HEK293T (cell line): ENCODE measurements at regions not wholly inside any gene's neighbourhood (a gene's known extent, or its start where the extent isn't known, plus 50 kb on each side); places are given as distances from the start of the nearest gene placed in this dataset.
A peak's percentile ranks its signal among the peaks of the same experiment; 100 is the strongest.

ENCODE experiments used
- CTCF ChIA-PET: fragments of 350-600 bp; formaldehyde crosslinking; extraction: SDS; loops from one replicate; lab custom pipeline; 2021; ENCODE audit warnings: antibody characterized with exemption, inconsistent platforms; lab: Yijun Ruan, JAX
- POLR2A ChIA-PET: fragments of 350-600 bp; formaldehyde crosslinking; extraction: SDS; loops from one replicate; lab custom pipeline; 2020; ENCODE audit warnings: antibody characterized with exemption, inconsistent platforms; lab: Yijun Ruan, JAX
- DNase-seq: peaks from one replicate; pipeline ENCODE4 v3.0.0; 2012; ENCODE audit warnings: mixed read lengths; ENCODE audit errors: extremely low spot score
- ARNT ChIP-seq: fragments of 450-650 bp; IDR thresholded peaks from 2 replicates; pipeline ENCODE4 v1.6.1; 2017; ENCODE audit warnings: mild to moderate bottlenecking
- BHLHE40 ChIP-seq: fragments of 450-650 bp; IDR thresholded peaks from 2 replicates; pipeline ENCODE4 v1.6.1; 2016; ENCODE audit warnings: mild to moderate bottlenecking, moderate library complexity, borderline replicate concordance
- CTBP1 ChIP-seq: fragments of 450-650 bp; IDR thresholded peaks from 2 replicates; pipeline ENCODE4 v1.6.1; 2016; ENCODE audit warnings: borderline replicate concordance
- ELF4 ChIP-seq: fragments of 450-650 bp; IDR thresholded peaks from 2 replicates; pipeline ENCODE4 v1.6.1; 2017; ENCODE audit warnings: antibody characterized with exemption
- FOXA1 ChIP-seq: fragments of 450-650 bp; IDR thresholded peaks from 2 replicates; pipeline ENCODE4 v1.6.1; 2016; ENCODE audit warnings: mild to moderate bottlenecking
- FOXK2 ChIP-seq: fragments of 450-650 bp; IDR thresholded peaks from 2 replicates; pipeline ENCODE4 v1.6.1; 2016; ENCODE audit warnings: mild to moderate bottlenecking
- FOXM1 ChIP-seq: fragments of 450-650 bp; IDR thresholded peaks from 2 replicates; pipeline ENCODE4 v1.6.1; 2017; ENCODE audit warnings: mild to moderate bottlenecking, borderline replicate concordance
- HDGF ChIP-seq: fragments of 450-650 bp; IDR thresholded peaks from 2 replicates; pipeline ENCODE4 v1.6.1; 2017; ENCODE audit warnings: antibody characterized with exemption, borderline replicate concordance
- L3MBTL2 ChIP-seq: fragments of 450-650 bp; conservative IDR thresholded peaks from 2 replicates; pipeline ENCODE4 v1.6.1; 2016; ENCODE audit warnings: mild to moderate bottlenecking
- LEF1 ChIP-seq: fragments of 450-650 bp; IDR thresholded peaks from 2 replicates; pipeline ENCODE4 v1.6.1; 2017; ENCODE audit warnings: mild to moderate bottlenecking, borderline replicate concordance
- NFRKB ChIP-seq: fragments of 450-650 bp; IDR thresholded peaks from 2 replicates; pipeline ENCODE4 v1.6.1; 2016; ENCODE audit warnings: mild to moderate bottlenecking, moderate library complexity
- PKNOX1 ChIP-seq: fragments of 450-650 bp; IDR thresholded peaks from 2 replicates; pipeline ENCODE4 v1.6.1; 2016
- SP1 ChIP-seq: fragments of 450-650 bp; IDR thresholded peaks from 2 replicates; pipeline ENCODE4 v1.6.1; 2017
- SUZ12 ChIP-seq: fragments of 450-650 bp; IDR thresholded peaks from 2 replicates; pipeline ENCODE4 v1.6.1; 2016; ENCODE audit warnings: mild to moderate bottlenecking
- TARDBP ChIP-seq: fragments of 450-650 bp; IDR thresholded peaks from 2 replicates; pipeline ENCODE4 v1.6.1; 2016
- ZNF384 ChIP-seq: fragments of 450-650 bp; IDR thresholded peaks from 2 replicates; pipeline ENCODE4 v1.6.1; 2016

GRCh38 chr5:29701600-29701999 lies 1491.9 kb upstream of the CDH6 start:
- CTCF ChIA-PET, result no interaction called here
- no peak for TF ChIP-seq BHLHE40
- no peak for DNase-seq
- POLR2A ChIA-PET, result no interaction called here

- DNase-seq, result peak; percentile 5
- ChIA-PET POLR2A (no interaction called here), CTCF (interaction anchor here (0.5 to 0.9 kb wide), 2 partner anchors 21 to 1181 kb away, joined by 3 read pairs; no protein-coding TSS in a partner anchor)
- no peak for TF ChIP-seq FOXM1
- TF ChIP-seq ELF4, result no peak
- no peak for TF ChIP-seq ARNT
- no peak for TF ChIP-seq ZNF384
- no peak for TF ChIP-seq CTBP1
- no peak for TF ChIP-seq FOXK2
- no peak for TF ChIP-seq SUZ12
- TF ChIP-seq HDGF, result no peak
- TF ChIP-seq BHLHE40, result no peak
- TF ChIP-seq PKNOX1, result no peak
- no peak for TF ChIP-seq FOXA1
- TF ChIP-seq L3MBTL2, result no peak
- no peak for TF ChIP-seq LEF1
- TF ChIP-seq SP1, result no peak
- TF ChIP-seq NFRKB, result no peak
- TF ChIP-seq TARDBP, result no peak
Observed at GRCh38 chr5:29697785-29698414, 1495.6 kb upstream of the CDH6 start.

- TF ChIP-seq ZNF384, result no peak
- ChIA-PET POLR2A (no interaction called here), CTCF (interaction anchor here (0.9 kb wide), 1 partner anchor 21 kb away, joined by 3 read pairs; no protein-coding TSS in a partner anchor)
Observed at GRCh38 chr5:29697278-29697677, 1496.2 kb upstream of the CDH6 start.

GRCh38 chr5:29672678-29673077 lies 1520.8 kb upstream of the CDH6 start:
- POLR2A ChIA-PET, result no interaction called here
- TF ChIP-seq NFRKB (no peak), HDGF (no peak), ELF4 (no peak), CTBP1 (no peak), LEF1 (no peak), ARNT (no peak), BHLHE40 (no peak), TARDBP (no peak), FOXM1 (no peak), FOXA1 (no peak), SP1 (no peak), FOXK2 (no peak), SUZ12 (no peak), ZNF384 (no peak), PKNOX1 (no peak), L3MBTL2 (no peak)
- DNase-seq, result no peak
- CTCF ChIA-PET, result no interaction called here

More at GRCh38 chr5:29697278-29697677, 1496.2 kb upstream of the CDH6 start:
- DNase-seq, result no peak

- ChIA-PET POLR2A (no interaction called here), CTCF (interaction anchor here (0.7 kb wide), 1 partner anchor 893 kb away, joined by 4 read pairs; no protein-coding TSS in a partner anchor)
- DNase-seq, result no peak
- TF ChIP-seq BHLHE40, result no peak
- TF ChIP-seq TARDBP, result no peak
- no peak for TF ChIP-seq LEF1
- no peak for TF ChIP-seq CTBP1
- no peak for TF ChIP-seq FOXA1
- TF ChIP-seq SUZ12, result no peak
Observed at GRCh38 chr5:29662876-29663275, 1530.6 kb upstream of the CDH6 start.

- ChIA-PET CTCF (no interaction called here), POLR2A (no interaction called here)
- DNase-seq, result no peak
- TF ChIP-seq PKNOX1 (no peak), ELF4 (no peak), HDGF (no peak), SP1 (no peak), TARDBP (no peak), BHLHE40 (no peak), ZNF384 (no peak), L3MBTL2 (no peak), CTBP1 (no peak), NFRKB (no peak), FOXA1 (no peak)
Observed at GRCh38 chr5:29654954-29655353, 1538.5 kb upstream of the CDH6 start.

- CTCF ChIA-PET, result no interaction called here
- POLR2A ChIA-PET, result no interaction called here
- DNase-seq, result no peak
- no peak for TF ChIP-seq HDGF
- TF ChIP-seq LEF1, result no peak
- no peak for TF ChIP-seq L3MBTL2
- no peak for TF ChIP-seq ELF4
Observed at GRCh38 chr5:29649321-29649720, 1544.2 kb upstream of the CDH6 start.

- CTCF ChIA-PET, result no interaction called here
- DNase-seq, result no peak
- POLR2A ChIA-PET, result no interaction called here
Observed at GRCh38 chr5:29642601-29643000, 1550.9 kb upstream of the CDH6 start.

More at GRCh38 chr5:29642601-29643000, 1550.9 kb upstream of the CDH6 start:
- TF ChIP-seq LEF1 (no peak), TARDBP (no peak), SUZ12 (no peak), NFRKB (no peak), ELF4 (no peak), SP1 (no peak), FOXK2 (no peak), ARNT (no peak), CTBP1 (no peak), ZNF384 (no peak), FOXA1 (no peak), BHLHE40 (no peak)
